SH-SY5Y (cell line): ENCODE measurements at regions not wholly inside any gene's neighbourhood (a gene's known extent, or its start where the extent isn't known, plus 50 kb on each side); places are given as distances from the start of the nearest gene placed in this dataset.

Experiments used
- GATA2 ChIP-seq: IDR thresholded peaks from 2 replicates; pipeline ENCODE4 v1.6.1; 2011; ENCODE audit warnings: mild to moderate bottlenecking, low read depth, low read length
- GATA3 ChIP-seq: IDR thresholded peaks from 2 replicates; pipeline ENCODE4 v1.6.1; 2011; ENCODE audit warnings: low read depth, mild to moderate bottlenecking, low read length, moderate library complexity

GRCh38 chr2:199591826-199592225 is 134.1 kb upstream of the SATB2 start:
- TF ChIP-seq GATA3, result no peak
- TF ChIP-seq GATA2, result no peak
